Gastroesophageal sphincter (tissue), 4 donors: ENCODE measurements at regions not wholly inside any gene's neighbourhood (a gene's known extent, or its start where the extent isn't known, plus 50 kb on each side); places are given as distances from the start of the nearest gene placed in this dataset.
"Not testable (repeated sequence)": the region's sequence is repeated elsewhere in the genome, so short reads cannot be mapped to it uniquely, and the experiment has no call there.

Source experiments
- ATAC-seq: fragments of 150-250 bp; one replicate; pipeline ENCODE4 v1.9.1; 2016; ENCODE audit warnings: mild to moderate bottlenecking, moderate library complexity
- H3K27ac ChIP-seq, 4 donors: fragments of 200-600 bp; sonication (generic) in 3 of 4; 1 replicate in 3 of 4; 2 replicates in 1 of 4; pipeline ENCODE4 v1.5.1; 2016 to 2019
- H3K27me3 ChIP-seq: fragments of 200-600 bp; sonication (generic); one replicate; pipeline ENCODE4 v1.5.1; 2019
- H3K36me3 ChIP-seq, 2 donors: fragments of 200-600 bp; sonication (generic); one replicate each; pipeline ENCODE4 v1.5.1; 2019; ENCODE audit warnings: control low read depth in 1 of 2
- H3K4me1 ChIP-seq, 3 donors: fragments of 200-600 bp; sonication (generic); 1 replicate in 2 of 3; 2 replicates in 1 of 3; pipeline ENCODE4 v1.5.1; 2016 to 2019; ENCODE audit warnings: control low read depth in 2 of 3
- H3K4me3 ChIP-seq, 2 donors: fragments of 200-600 bp; sonication (generic); one replicate each; pipeline ENCODE4 v1.5.1; 2019; ENCODE audit warnings: mild to moderate bottlenecking in 1 of 2, moderate library complexity in 1 of 2
- H3K9me3 ChIP-seq, 3 donors: fragments of 200-600 bp; sonication (generic); one replicate each; pipeline ENCODE4 v1.5.1; 2017 to 2019; ENCODE audit warnings: control low read depth in 2 of 3
- CTCF ChIP-seq, 4 experiments: fragments of 200-600 bp in 2 of 4; fragments of 450-650 bp in 2 of 4; sonication (generic) in 1 of 4; IDR thresholded peaks; one replicate each; pipeline ENCODE4 v1.5.1; 2017 to 2019; ENCODE audit warnings: antibody characterized with exemption in 4 of 4, mild to moderate bottlenecking in 2 of 4, moderate library complexity in 2 of 4
- EP300 ChIP-seq: sonication (generic); formaldehyde crosslinking; IDR thresholded peaks from one replicate; pipeline ENCODE4 v1.6.1; 2017; ENCODE audit warnings: antibody characterized with exemption, mild to moderate bottlenecking
- POLR2A ChIP-seq, 2 donors: fragments of 450-650 bp; IDR thresholded peaks; one replicate each; pipeline ENCODE4 v1.6.1; 2017; ENCODE audit warnings: antibody characterized with exemption in 2 of 2, mild to moderate bottlenecking in 2 of 2, moderate library complexity in 1 of 2
- POLR2AphosphoS5 ChIP-seq: sonication (generic); formaldehyde crosslinking; IDR thresholded peaks from one replicate; pipeline ENCODE4 v1.6.1; 2017; ENCODE audit warnings: antibody characterized with exemption
- WGBS, 2 donors: methylation state at CpG; one replicate each; pipeline ENCODE4 v1.1.5; 2018; ENCODE audit warnings: low coverage in 1 of 2; 5-methylcytosine and 5-hydroxymethylcytosine counted together

- no peaks in the 10 kb centered on the region for H3K36me3 ChIP-seq
Observed at GRCh38 chr12:115868624-115869023, 408.9 kb downstream of the MED13L start.

GRCh38 chr12:115867854-115868253 lies 409.6 kb downstream of the MED13L start:
- Histone ChIP-seq H3K9me3 (no peaks in the 10 kb centered on the region), H3K27ac (no peak overlapping the region), H3K4me3 (no peak overlapping the region), H3K27me3 (peaks cover 36% of the 10 kb centered on the region), H3K36me3 (no peaks in the 10 kb centered on the region), H3K4me1 (no peaks in the 10 kb centered on the region)
- 63 to 75% methylated on average over 2 of the region's 4 CpGs for WGBS, 2 donors
- TF ChIP-seq EP300 (no peak), CTCF (IDR thresholded peaks at IDR 0.05) (no peak), POLR2AphosphoS5 (no peak), POLR2A (IDR thresholded peaks at IDR 0.05) (no peak)
- no peak for ATAC-seq

More at GRCh38 chr12:115868624-115869023, 408.9 kb downstream of the MED13L start:
- Histone ChIP-seq H3K4me1 (no peaks in the 10 kb centered on the region), H3K27me3 (peaks cover 44% of the 10 kb centered on the region), H3K27ac (no peak overlapping the region), H3K4me3 (no peak overlapping the region), H3K9me3 (no peaks in the 10 kb centered on the region)
- no peak for ATAC-seq
- WGBS, 2 donors: 78 to 80% methylated on average over 4 to 5 of the region's 6 CpGs
- TF ChIP-seq POLR2AphosphoS5: no peak
- TF ChIP-seq POLR2A (IDR thresholded peaks at IDR 0.05): no peak
- TF ChIP-seq CTCF (IDR thresholded peaks at IDR 0.05): no peak
- TF ChIP-seq EP300: no peak

- H3K36me3 ChIP-seq: no peaks in the 10 kb centered on the region
- peaks cover 34% of the 10 kb centered on the region for H3K27me3 ChIP-seq
- H3K4me1 ChIP-seq: no peaks in the 10 kb centered on the region
- TF ChIP-seq CTCF (IDR thresholded peaks at IDR 0.05): no peak
- TF ChIP-seq POLR2A (IDR thresholded peaks at IDR 0.05): no peak
- no peak for TF ChIP-seq POLR2AphosphoS5
- no peak for TF ChIP-seq EP300
- 76 to 78% methylated on average over 4 of the region's 6 CpGs for WGBS, 2 donors
- H3K9me3 ChIP-seq: no peaks in the 10 kb centered on the region
- H3K27ac ChIP-seq: no peak overlapping the region
- ATAC-seq: no peak
- H3K4me3 ChIP-seq: no peak overlapping the region
Observed at GRCh38 chr12:115866909-115867525, 410.5 kb downstream of the MED13L start.

GRCh38 chr12:115866281-115866680 lies 411.2 kb downstream of the MED13L start:
- not testable (repeated sequence) for H3K9me3 ChIP-seq, H3K4me1 ChIP-seq, H3K27ac ChIP-seq, ATAC-seq, H3K36me3 ChIP-seq, H3K4me3 ChIP-seq
- peaks cover 28% of the 10 kb centered on the region for H3K27me3 ChIP-seq
- 100% methylated on average over 1 of the region's 3 CpGs; no CpG with 5 or more reads in 1 of the 2 donors for WGBS, 2 donors

GRCh38 chr12:115864396-115864795 lies 413.1 kb downstream of the MED13L start:
- H3K4me1 ChIP-seq: no peaks in the 10 kb centered on the region
- WGBS, 2 donors: 34 to 35% methylated on average over 2 of the region's 2 CpGs
- no peak overlapping the region for H3K27ac ChIP-seq
- H3K4me3 ChIP-seq: no peak overlapping the region
- H3K27me3 ChIP-seq: peaks cover 23% of the 10 kb centered on the region
- no peak for ATAC-seq
- no peak for TF ChIP-seq EP300
- no peak for TF ChIP-seq POLR2A (IDR thresholded peaks at IDR 0.05)
- TF ChIP-seq POLR2AphosphoS5: no peak
- no peak for TF ChIP-seq CTCF (IDR thresholded peaks at IDR 0.05)
- no peaks in the 10 kb centered on the region for H3K9me3 ChIP-seq
- no peaks in the 10 kb centered on the region for H3K36me3 ChIP-seq
